ENCODE measurements at regions not wholly inside any gene's neighbourhood (a gene's known extent, or its start where the extent isn't known, plus 50 kb on each side); places are given as distances from the start of the nearest gene placed in this dataset.

GRCh38 chr14:58717211-58717610, 79.4 kb downstream of the DACT1 start:
- ATAC-seq: no peak
- H3K4me1 Mint-ChIP-seq: 0 out of 2 replicates have a peak, but pooled peaks cover 3% of the 10 kb centered on the region
- TF ChIP-seq MAX (CRISPR knock-in tag; IDR thresholded peaks at IDR 0.05): no peak
- no peak for TF ChIP-seq ATF1 (CRISPR knock-in tag; IDR thresholded peaks at IDR 0.05)
- TF ChIP-seq ESRRA (CRISPR knock-in tag; IDR thresholded peaks at IDR 0.05; ENCODE audit: borderline replicate concordance): no peak
- TF ChIP-seq ZNF416 (CRISPR knock-in tag; IDR thresholded peaks at IDR 0.05): no peak
- no peak for TF ChIP-seq ZMAT4 (CRISPR knock-in tag; IDR thresholded peaks at IDR 0.05)
- no peak for TF ChIP-seq AR (CRISPR knock-in tag; IDR thresholded peaks at IDR 0.05)
- no peak for TF ChIP-seq ZNF317 (CRISPR knock-in tag; IDR thresholded peaks at IDR 0.05; ENCODE audit: borderline replicate concordance, low read depth)
- TF ChIP-seq MLX (CRISPR knock-in tag; IDR thresholded peaks at IDR 0.05): no peak
- no peak for TF ChIP-seq CREM (CRISPR knock-in tag; IDR thresholded peaks at IDR 0.05)
- no peak for TF ChIP-seq ZBTB21 (CRISPR knock-in tag; IDR thresholded peaks at IDR 0.05; ENCODE audit: borderline replicate concordance)
- no peak for TF ChIP-seq SMAD4 (CRISPR knock-in tag; IDR thresholded peaks at IDR 0.05)
- H3K27ac Mint-ChIP-seq: no peak overlapping the region
- DNase-seq (ENCODE audit: low spot score): no peak
- no peaks in the 10 kb centered on the region for H3K9me3 Mint-ChIP-seq
- POLR2A ChIA-PET: no interaction called here
- no peak overlapping the region for H3K4me3 Mint-ChIP-seq
- CTCF ChIA-PET: no interaction called here
- no peaks in the 10 kb centered on the region for H3K36me3 Mint-ChIP-seq
- no peaks in the 10 kb centered on the region; the same call in 1 of the 2 replicates for H3K27me3 Mint-ChIP-seq (ENCODE audit: low read depth)

- no peak for ATAC-seq
- no peak for TF ChIP-seq FOXP4 (CRISPR knock-in tag; IDR thresholded peaks at IDR 0.05)
- TF ChIP-seq ZNF671 (CRISPR knock-in tag; IDR thresholded peaks at IDR 0.05): no peak
- no peak for TF ChIP-seq E2F4 (CRISPR knock-in tag; IDR thresholded peaks at IDR 0.05; ENCODE audit: borderline replicate concordance, low read depth)
- no peak for TF ChIP-seq FOXK1 (CRISPR knock-in tag; IDR thresholded peaks at IDR 0.05)
- TF ChIP-seq PREB (CRISPR knock-in tag; IDR thresholded peaks at IDR 0.05; ENCODE audit: borderline replicate concordance): no peak
- TF ChIP-seq RELA (CRISPR knock-in tag; IDR thresholded peaks at IDR 0.05; ENCODE audit: borderline replicate concordance): no peak
- no peak for TF ChIP-seq GRHL2 (CRISPR knock-in tag; IDR thresholded peaks at IDR 0.05; ENCODE audit: insufficient replicate concordance, severe bottlenecking)
- no peak for TF ChIP-seq ZBTB21 (CRISPR knock-in tag; IDR thresholded peaks at IDR 0.05; ENCODE audit: borderline replicate concordance)
- TF ChIP-seq ELF4 (CRISPR knock-in tag; IDR thresholded peaks at IDR 0.05; ENCODE audit: low read depth): no peak
- TF ChIP-seq SP1 (CRISPR knock-in tag; conservative IDR thresholded peaks at IDR 0.05): no peak
- no peak for DNase-seq (ENCODE audit: low spot score)
- Mint-ChIP-seq H3K4me1 (0 out of 2 replicates have a peak, but pooled peaks cover 3% of the 10 kb centered on the region), H3K27me3 (ENCODE audit: low read depth) (no peaks in the 10 kb centered on the region; the same call in 1 of the 2 replicates), H3K9me3 (no peaks in the 10 kb centered on the region), H3K27ac (no peak overlapping the region), H3K36me3 (no peaks in the 10 kb centered on the region), H3K4me3 (no peak overlapping the region)
- ChIA-PET POLR2A (no interaction called here), CTCF (no interaction called here)
Measured at GRCh38 chr14:58717813-58718212, 80.1 kb downstream of the DACT1 start.
